Tibial nerve (tissue), 4 donors: ENCODE measurements at regions not wholly inside any gene's neighbourhood (a gene's known extent, or its start where the extent isn't known, plus 50 kb on each side); places are given as distances from the start of the nearest gene placed in this dataset.

Experiments used
- DNase-seq, 2 donors: peaks; one replicate each; pipeline ENCODE4 v3.0.0-alpha.2; 2019; ENCODE audit warnings: low spot score in 2 of 2
- H3K27ac ChIP-seq, 4 donors: fragments of 200-600 bp; sonication (generic) in 3 of 4; one replicate each; pipeline ENCODE4 v1.5.1; 2017 to 2019; ENCODE audit warnings: mild to moderate bottlenecking in 1 of 4
- H3K27me3 ChIP-seq, 2 donors: fragments of 200-600 bp; sonication (generic) in 1 of 2; one replicate each; pipeline versions ENCODE4 v1.5.1 to v1.6.0; 2017 to 2019
- H3K36me3 ChIP-seq, 3 donors: fragments of 200-600 bp; sonication (generic); one replicate each; pipeline ENCODE4 v1.5.1; 2018 to 2019
- H3K4me1 ChIP-seq, 4 donors: fragments of 200-600 bp; sonication (generic) in 3 of 4; one replicate each; pipeline ENCODE4 v1.5.1; 2017 to 2019
- H3K4me3 ChIP-seq, 4 donors: fragments of 200-600 bp; sonication (generic) in 3 of 4; one replicate each; pipeline ENCODE4 v1.5.1; 2017 to 2019; ENCODE audit warnings: mild to moderate bottlenecking in 1 of 4, moderate library complexity in 1 of 4
- H3K9me3 ChIP-seq, 4 donors: fragments of 200-600 bp; sonication (generic) in 3 of 4; one replicate each; pipeline ENCODE4 v1.5.1; 2017 to 2019
- EP300 ChIP-seq, 2 donors: sonication (generic); formaldehyde crosslinking; IDR thresholded peaks; one replicate each; pipeline ENCODE4 v1.6.1; 2017; ENCODE audit warnings: antibody characterized with exemption in 2 of 2, mild to moderate bottlenecking in 1 of 2
- POLR2A ChIP-seq, 2 donors: fragments of 450-650 bp; IDR thresholded peaks; one replicate each; pipeline ENCODE4 v1.6.1; 2017; ENCODE audit warnings: antibody characterized with exemption in 2 of 2, mild to moderate bottlenecking in 2 of 2, moderate library complexity in 2 of 2
- WGBS, 2 donors: methylation state at CpG; one replicate each; pipeline ENCODE4 v1.1.5; 2018; 5-methylcytosine and 5-hydroxymethylcytosine counted together
- TF ChIP-seq, protein P1 (sequence below), 5 experiments: fragments of 200-600 bp in 3 of 5; fragments of 450-650 bp in 2 of 5; sonication (generic) in 3 of 5; IDR thresholded peaks; one replicate each; pipeline ENCODE4 v1.5.1; 2016 to 2019; ENCODE audit warnings: antibody characterized with exemption in 5 of 5, mild to moderate bottlenecking in 3 of 5, moderate library complexity in 2 of 5

GRCh38 chr9:104984542-104984941 is 56.6 kb upstream of the ABCA1 start:
- Histone ChIP-seq H3K27me3 (no peaks in the 10 kb centered on the region), H3K4me1 (peaks cover 0 to 13% (median 3%) of the 10 kb centered on the region in 4 donors), H3K4me3 (no peak overlapping the region), H3K36me3 (no peaks in the 10 kb centered on the region), H3K9me3 (no peaks in the 10 kb centered on the region), H3K27ac (no peak overlapping the region)
- WGBS, 2 donors: 79 to 80% methylated on average over 2 of the region's 2 CpGs
- TF ChIP-seq POLR2A (IDR thresholded peaks at IDR 0.05) (no peak), EP300 (IDR thresholded peaks at IDR 0.05) (no peak)
- TF ChIP-seq, protein P1, sequence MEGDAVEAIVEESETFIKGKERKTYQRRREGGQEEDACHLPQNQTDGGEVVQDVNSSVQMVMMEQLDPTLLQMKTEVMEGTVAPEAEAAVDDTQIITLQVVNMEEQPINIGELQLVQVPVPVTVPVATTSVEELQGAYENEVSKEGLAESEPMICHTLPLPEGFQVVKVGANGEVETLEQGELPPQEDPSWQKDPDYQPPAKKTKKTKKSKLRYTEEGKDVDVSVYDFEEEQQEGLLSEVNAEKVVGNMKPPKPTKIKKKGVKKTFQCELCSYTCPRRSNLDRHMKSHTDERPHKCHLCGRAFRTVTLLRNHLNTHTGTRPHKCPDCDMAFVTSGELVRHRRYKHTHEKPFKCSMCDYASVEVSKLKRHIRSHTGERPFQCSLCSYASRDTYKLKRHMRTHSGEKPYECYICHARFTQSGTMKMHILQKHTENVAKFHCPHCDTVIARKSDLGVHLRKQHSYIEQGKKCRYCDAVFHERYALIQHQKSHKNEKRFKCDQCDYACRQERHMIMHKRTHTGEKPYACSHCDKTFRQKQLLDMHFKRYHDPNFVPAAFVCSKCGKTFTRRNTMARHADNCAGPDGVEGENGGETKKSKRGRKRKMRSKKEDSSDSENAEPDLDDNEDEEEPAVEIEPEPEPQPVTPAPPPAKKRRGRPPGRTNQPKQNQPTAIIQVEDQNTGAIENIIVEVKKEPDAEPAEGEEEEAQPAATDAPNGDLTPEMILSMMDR (IDR thresholded peaks at IDR 0.05): no peak
- no peak for DNase-seq

DNA sequence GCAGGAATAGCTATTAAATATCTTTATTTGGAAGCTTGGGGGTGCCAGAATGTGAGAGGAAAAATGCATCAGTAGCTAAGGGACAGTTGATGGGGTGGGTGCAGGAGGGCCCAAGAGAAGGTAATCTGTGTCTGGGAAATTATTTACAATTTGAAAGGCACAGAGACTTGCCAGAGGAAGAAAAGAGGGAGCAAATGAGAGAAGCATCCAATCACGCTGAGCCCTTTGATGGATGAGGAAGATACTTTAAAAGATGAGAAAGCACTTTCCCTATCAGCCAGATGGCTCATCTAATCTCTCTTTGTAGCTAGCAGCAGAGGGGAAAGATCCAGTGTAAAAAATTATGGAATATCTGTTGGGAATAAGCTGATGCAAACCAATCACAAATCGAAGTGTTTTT is 57.0 kb upstream of the ABCA1 start:
- Histone ChIP-seq H3K27ac (no peak overlapping the region), H3K4me3 (no peak overlapping the region), H3K4me1 (peaks cover 0 to 17% (median 5%) of the 10 kb centered on the region in 4 donors), H3K9me3 (no peaks in the 10 kb centered on the region), H3K36me3 (no peaks in the 10 kb centered on the region), H3K27me3 (no peaks in the 10 kb centered on the region)
- no peak for DNase-seq
- WGBS, 2 donors: 73 to 92% methylated on average over 2 of the region's 2 CpGs
- TF ChIP-seq EP300 (IDR thresholded peaks at IDR 0.05) (no peak), POLR2A (IDR thresholded peaks at IDR 0.05) (no peak)
- TF ChIP-seq, protein P1 (IDR thresholded peaks at IDR 0.05): no peak

GRCh38 chr9:104986096-104986495 is 58.1 kb upstream of the ABCA1 start:
- Histone ChIP-seq H3K27ac (no peak overlapping the region), H3K9me3 (no peaks in the 10 kb centered on the region), H3K4me3 (no peak overlapping the region), H3K4me1 (peaks cover 0 to 28% (median 15%) of the 10 kb centered on the region in 4 donors), H3K27me3 (no peaks in the 10 kb centered on the region), H3K36me3 (no peaks in the 10 kb centered on the region)
- DNase-seq: no peak
- TF ChIP-seq POLR2A (IDR thresholded peaks at IDR 0.05) (no peak), EP300 (IDR thresholded peaks at IDR 0.05) (no peak)
- TF ChIP-seq, protein P1 (IDR thresholded peaks at IDR 0.05): no peak
- 86 to 91% methylated on average over 3 of the region's 3 CpGs for WGBS, 2 donors

- Histone ChIP-seq H3K9me3 (no peaks in the 10 kb centered on the region), H3K27me3 (no peaks in the 10 kb centered on the region), H3K27ac (no peak overlapping the region), H3K36me3 (no peaks in the 10 kb centered on the region), H3K4me1 (peaks cover 0 to 36% (median 25%) of the 10 kb centered on the region in 4 donors), H3K4me3 (no peak overlapping the region)
- DNase-seq: no peak
- WGBS, 2 donors: 93 to 97% methylated on average over 1 of the region's 1 CpG
- TF ChIP-seq POLR2A (IDR thresholded peaks at IDR 0.05) (no peak), EP300 (IDR thresholded peaks at IDR 0.05) (no peak)
- TF ChIP-seq, protein P1 (IDR thresholded peaks at IDR 0.05): no peak
Observed at GRCh38 chr9:104987743-104988142, 59.8 kb upstream of the ABCA1 start.

DNA sequence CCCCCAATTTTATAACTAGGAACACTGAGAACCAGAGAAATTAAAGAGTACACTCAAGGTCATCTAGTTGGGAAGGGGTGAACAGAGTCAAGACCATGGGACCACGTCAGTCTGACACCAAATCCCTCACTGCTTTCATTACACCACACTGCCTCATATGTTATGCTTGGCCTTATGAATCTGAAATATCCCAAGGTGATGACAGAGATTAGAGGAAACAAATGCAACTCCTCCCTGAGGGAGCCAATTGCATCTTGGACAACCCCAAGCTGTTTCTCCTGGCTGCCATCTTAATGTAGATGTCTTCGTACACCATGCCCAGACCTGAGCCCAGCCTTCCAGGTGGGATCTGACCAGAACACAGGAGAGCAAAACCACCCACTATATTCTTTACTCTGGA is 60.6 kb upstream of the ABCA1 start:
- Histone ChIP-seq H3K9me3 (no peaks in the 10 kb centered on the region), H3K27me3 (no peaks in the 10 kb centered on the region), H3K4me3 (no peak overlapping the region), H3K36me3 (no peaks in the 10 kb centered on the region), H3K27ac (no peak overlapping the region), H3K4me1 (peaks cover 0 to 39% (median 32%) of the 10 kb centered on the region in 4 donors)
- WGBS, 2 donors: 79 to 83% methylated on average over 2 of the region's 2 CpGs
- no peak for DNase-seq
- TF ChIP-seq POLR2A (IDR thresholded peaks at IDR 0.05) (no peak), EP300 (IDR thresholded peaks at IDR 0.05) (peak in 1 of 2 donors; percentile 10)
